ENCODE measurements at regions not wholly inside any gene's neighbourhood (a gene's known extent, or its start where the extent isn't known, plus 50 kb on each side); places are given as distances from the start of the nearest gene placed in this dataset.

DNA sequence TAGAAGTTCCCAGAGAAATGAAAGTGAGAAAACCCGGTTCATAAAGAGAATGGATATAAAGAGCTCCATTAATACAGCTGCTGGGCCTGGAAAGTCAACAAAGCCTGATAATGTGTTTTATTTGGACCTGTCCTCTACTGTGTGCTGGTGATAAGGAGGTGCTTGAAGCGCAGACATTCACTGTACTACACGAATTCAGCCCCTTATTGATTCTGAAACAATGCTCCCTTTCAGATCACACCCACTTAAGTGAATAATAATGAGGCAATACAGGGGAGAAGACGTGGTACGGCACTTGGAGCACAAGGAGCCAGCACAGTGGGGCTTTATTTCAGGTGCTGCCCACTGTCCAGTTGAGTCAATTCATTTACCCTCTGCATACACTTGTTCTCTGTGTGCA is 260.8 kb downstream of the FGFR2 start:
- Histone ChIP-seq H3K4me3 (ENCODE audit: low read length) (no peak overlapping the region), H3K4me2 (ENCODE audit: low read length) (no peak overlapping the region), H2AFZ (ENCODE audit: low read depth, low read length) (no peak overlapping the region)

DNA sequence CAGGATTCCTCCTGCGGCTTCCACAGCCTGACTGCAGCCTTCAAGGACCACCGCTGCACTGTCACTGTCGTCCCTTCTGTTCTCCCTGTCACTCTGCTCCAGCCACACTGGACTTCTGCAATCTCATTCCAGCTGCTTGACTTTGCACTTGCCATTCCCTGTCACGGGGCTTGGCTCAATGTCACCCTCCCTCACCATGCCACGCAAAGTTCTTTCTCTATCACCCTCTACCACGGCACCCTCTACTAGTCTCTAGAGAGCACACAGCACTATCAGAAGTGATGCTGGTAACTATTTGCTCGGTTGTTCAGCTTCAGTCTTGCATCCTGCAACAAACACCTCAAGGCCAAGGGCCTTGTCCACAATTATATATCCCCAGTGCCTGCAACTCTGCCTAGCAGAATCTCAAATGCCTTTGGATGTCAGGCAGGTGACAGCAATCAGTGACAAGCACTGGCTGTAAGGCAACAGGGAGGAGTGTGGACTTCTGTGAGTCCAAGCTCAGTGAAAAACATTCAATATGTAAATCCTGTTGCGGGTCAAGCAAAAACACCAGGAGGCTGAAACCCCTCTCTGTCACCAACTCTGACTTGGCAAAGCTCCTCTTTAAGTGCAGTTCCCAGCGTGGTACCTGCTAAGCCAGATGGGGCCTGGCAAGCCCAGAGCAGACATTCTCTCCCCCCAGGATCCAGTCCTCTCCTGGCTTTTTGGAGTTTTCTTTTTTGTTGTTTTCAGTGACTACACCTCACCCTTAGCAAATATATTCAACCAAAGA is 259.9 kb downstream of the FGFR2 start:
- H3F3A ChIP-seq (ENCODE audit: insufficient read depth, low read length, poor library complexity, severe bottlenecking), result no peaks in the 10 kb centered on the region
- no peak overlapping the region for H3K9ac ChIP-seq (ENCODE audit: low read length)
- no peaks in the 10 kb centered on the region for H3K36me3 ChIP-seq (ENCODE audit: insufficient read depth, low read length)
- peaks cover 82% of the 10 kb centered on the region for H3K27me3 ChIP-seq (ENCODE audit: insufficient read depth, low read depth, low read length)
- no peak overlapping the region for H2AFZ ChIP-seq (ENCODE audit: low read depth, low read length)
- no peak overlapping the region for H3K4me3 ChIP-seq (ENCODE audit: low read length)
- H3K79me2 ChIP-seq (replicated peaks; ENCODE audit: insufficient read depth, low read length), result no peaks in the 10 kb centered on the region
- H4K20me1 ChIP-seq (ENCODE audit: insufficient read depth), result no peaks in the 10 kb centered on the region
- H3K4me2 ChIP-seq (ENCODE audit: low read length), result no peak overlapping the region
- peaks cover under 1% of the 10 kb centered on the region for H3K9me3 ChIP-seq (ENCODE audit: low read length)
- H3K9me2 ChIP-seq (ENCODE audit: insufficient read depth, low read length), result no peaks in the 10 kb centered on the region
- no peak overlapping the region for H3K27ac ChIP-seq (ENCODE audit: low read length)
- TF ChIP-seq CTCF (IDR thresholded peaks at IDR 0.05; ENCODE audit: poor library complexity, severe bottlenecking) (no peak), EP300 (conservative IDR thresholded peaks at IDR 0.05; ENCODE audit: poor library complexity, severe bottlenecking) (no peak), MXI1 (conservative IDR thresholded peaks at IDR 0.05; ENCODE audit: poor library complexity, severe bottlenecking) (no peak), RAD21 (conservative IDR thresholded peaks at IDR 0.05) (no peak), EZH2 (IDR thresholded peaks at IDR 0.05; ENCODE audit: borderline replicate concordance, insufficient read depth, low read length, poor library complexity, severe bottlenecking) (no peak), TAF1 (IDR thresholded peaks at IDR 0.05; ENCODE audit: low read depth) (no peak), POLR2AphosphoS5 (IDR thresholded peaks at IDR 0.05) (no peak), SMC3 (conservative IDR thresholded peaks at IDR 0.05; ENCODE audit: poor library complexity) (no peak)

More for the DNA sequence above, 260.8 kb downstream of the FGFR2 start:
- H3F3A ChIP-seq (ENCODE audit: insufficient read depth, low read length, poor library complexity, severe bottlenecking), result no peaks in the 10 kb centered on the region
- no peak overlapping the region for H3K27ac ChIP-seq (ENCODE audit: low read length)
- no peaks in the 10 kb centered on the region for H4K20me1 ChIP-seq (ENCODE audit: insufficient read depth)
- H3K9ac ChIP-seq (ENCODE audit: low read length), result no peak overlapping the region
- no peaks in the 10 kb centered on the region for H3K79me2 ChIP-seq (replicated peaks; ENCODE audit: insufficient read depth, low read length)
- H3K36me3 ChIP-seq (ENCODE audit: insufficient read depth, low read length), result no peaks in the 10 kb centered on the region
- no peaks in the 10 kb centered on the region for H3K9me2 ChIP-seq (ENCODE audit: insufficient read depth, low read length)
- no peak for TF ChIP-seq REST (IDR thresholded peaks at IDR 0.05; ENCODE audit: borderline replicate concordance)
- no peak for TF ChIP-seq POLR2AphosphoS5 (IDR thresholded peaks at IDR 0.05)
- no peak for TF ChIP-seq RAD21 (conservative IDR thresholded peaks at IDR 0.05)
- no peak for TF ChIP-seq TAF1 (IDR thresholded peaks at IDR 0.05; ENCODE audit: low read depth)
- no peak for TF ChIP-seq CTCF (IDR thresholded peaks at IDR 0.05; ENCODE audit: poor library complexity, severe bottlenecking)
- TF ChIP-seq MXI1 (conservative IDR thresholded peaks at IDR 0.05; ENCODE audit: poor library complexity, severe bottlenecking), result no peak
- TF ChIP-seq EZH2 (IDR thresholded peaks at IDR 0.05; ENCODE audit: borderline replicate concordance, insufficient read depth, low read length, poor library complexity, severe bottlenecking), result no peak
- no peak for TF ChIP-seq SMC3 (conservative IDR thresholded peaks at IDR 0.05; ENCODE audit: poor library complexity)
- peaks cover 79% of the 10 kb centered on the region for H3K27me3 ChIP-seq (ENCODE audit: insufficient read depth, low read depth, low read length)
- no peaks in the 10 kb centered on the region for H3K9me3 ChIP-seq (ENCODE audit: low read length)
